Sigmoid colon (tissue), 6 donors: ENCODE measurements at regions not wholly inside any gene's neighbourhood (a gene's known extent, or its start where the extent isn't known, plus 50 kb on each side); places are given as distances from the start of the nearest gene placed in this dataset.

Experiments
- DNase-seq: peaks from one replicate; pipeline ENCODE4 v3.0.0-alpha.2; 2019
- H3K27ac ChIP-seq, 4 donors: fragments of 200-600 bp; sonication (generic); one replicate each; pipeline ENCODE4 v1.5.1; 2016 to 2019; ENCODE audit warnings: mild to moderate bottlenecking in 1 of 4
- H3K27me3 ChIP-seq, 3 donors: fragments of 200-600 bp; sonication (generic); one replicate each; pipeline ENCODE4 v1.5.1; 2019; ENCODE audit warnings: mild to moderate bottlenecking in 1 of 3
- H3K36me3 ChIP-seq, 4 donors: fragments of 200-600 bp; sonication (generic); one replicate each; pipeline ENCODE4 v1.5.1; 2016 to 2019
- H3K4me1 ChIP-seq, 4 donors: fragments of 200-600 bp; sonication (generic); one replicate each; pipeline ENCODE4 v1.5.1; 2017 to 2019
- H3K4me3 ChIP-seq, 4 donors: fragments of 200-600 bp; sonication (generic); one replicate each; pipeline ENCODE4 v1.5.1; 2017 to 2019; ENCODE audit warnings: mild to moderate bottlenecking in 2 of 4, moderate library complexity in 1 of 4
- H3K9me3 ChIP-seq, 4 donors: fragments of 200-600 bp in 3 of 4; sonication (generic) in 3 of 4; one replicate each; pipeline versions ENCODE4 v1.5.1 to v1.6.1; 2013 to 2019
- EP300 ChIP-seq, 4 donors: sonication (generic); formaldehyde crosslinking; IDR thresholded peaks; one replicate each; pipeline ENCODE4 v1.6.1; 2017; ENCODE audit warnings: antibody characterized with exemption in 4 of 4
- POLR2A ChIP-seq, 2 donors: fragments of 450-650 bp; IDR thresholded peaks; one replicate each; pipeline ENCODE4 v1.6.1; 2016; ENCODE audit warnings: antibody characterized with exemption in 2 of 2, mild to moderate bottlenecking in 2 of 2, moderate library complexity in 2 of 2
- POLR2AphosphoS5 ChIP-seq, 4 donors: sonication (generic); formaldehyde crosslinking; IDR thresholded peaks; one replicate each; pipeline ENCODE4 v1.6.1; 2017; ENCODE audit warnings: antibody characterized with exemption in 4 of 4
- WGBS, 2 donors: extraction: QIAGEN DNeasy Blood & Tissue Kit; methylation state at CpG; one replicate each; pipeline ENCODE4 v1.1.7; 2013; 5-methylcytosine and 5-hydroxymethylcytosine counted together
- intact Hi-C: fragments of 100-400 bp; cut with DNase I; formaldehyde crosslinking; loops from one replicate; pipeline ENCODE4 v1.15.1; 2023
- TF ChIP-seq, protein P1 (sequence below), 4 experiments: fragments of 450-650 bp in 3 of 4; fragments of 200-600 bp in 1 of 4; IDR thresholded peaks; one replicate each; pipeline ENCODE4 v1.5.1; 2016 to 2019; ENCODE audit warnings: antibody characterized with exemption in 4 of 4, mild to moderate bottlenecking in 3 of 4, moderate library complexity in 2 of 4
- donor health status: healthy with polysubstance abuse.
- donor health status: healthy.

DNA sequence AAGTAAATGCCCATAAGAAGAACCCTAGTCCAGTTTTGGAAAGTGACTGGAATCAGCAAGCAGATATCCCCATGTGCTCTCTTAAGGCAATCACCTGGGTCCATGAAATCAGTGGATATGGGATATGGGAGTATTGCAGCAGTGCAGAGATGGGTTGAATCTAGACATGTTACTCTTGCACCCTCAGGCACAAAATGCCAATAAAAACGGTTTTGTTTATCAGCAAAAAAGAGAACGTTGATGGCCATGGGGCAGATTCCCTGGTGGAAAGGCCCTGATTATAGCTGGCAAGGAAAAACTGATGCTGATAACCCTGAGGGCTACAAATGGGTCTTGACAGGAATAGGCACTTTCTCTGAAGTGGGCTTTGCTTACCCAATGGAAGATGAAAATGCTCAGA lies 380.2 kb upstream of the SEMA6D start:
- H3K36me3 ChIP-seq, result no peaks in the 10 kb centered on the region
- no peak for DNase-seq
- TF ChIP-seq, protein P1, sequence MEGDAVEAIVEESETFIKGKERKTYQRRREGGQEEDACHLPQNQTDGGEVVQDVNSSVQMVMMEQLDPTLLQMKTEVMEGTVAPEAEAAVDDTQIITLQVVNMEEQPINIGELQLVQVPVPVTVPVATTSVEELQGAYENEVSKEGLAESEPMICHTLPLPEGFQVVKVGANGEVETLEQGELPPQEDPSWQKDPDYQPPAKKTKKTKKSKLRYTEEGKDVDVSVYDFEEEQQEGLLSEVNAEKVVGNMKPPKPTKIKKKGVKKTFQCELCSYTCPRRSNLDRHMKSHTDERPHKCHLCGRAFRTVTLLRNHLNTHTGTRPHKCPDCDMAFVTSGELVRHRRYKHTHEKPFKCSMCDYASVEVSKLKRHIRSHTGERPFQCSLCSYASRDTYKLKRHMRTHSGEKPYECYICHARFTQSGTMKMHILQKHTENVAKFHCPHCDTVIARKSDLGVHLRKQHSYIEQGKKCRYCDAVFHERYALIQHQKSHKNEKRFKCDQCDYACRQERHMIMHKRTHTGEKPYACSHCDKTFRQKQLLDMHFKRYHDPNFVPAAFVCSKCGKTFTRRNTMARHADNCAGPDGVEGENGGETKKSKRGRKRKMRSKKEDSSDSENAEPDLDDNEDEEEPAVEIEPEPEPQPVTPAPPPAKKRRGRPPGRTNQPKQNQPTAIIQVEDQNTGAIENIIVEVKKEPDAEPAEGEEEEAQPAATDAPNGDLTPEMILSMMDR (IDR thresholded peaks at IDR 0.05), result no peak
- TF ChIP-seq POLR2AphosphoS5 (IDR thresholded peaks at IDR 0.05) (no peak), EP300 (IDR thresholded peaks at IDR 0.05) (no peak), POLR2A (IDR thresholded peaks at IDR 0.05) (no peak)
- H3K4me1 ChIP-seq, result peaks cover 0 to 14% (median 11%) of the 10 kb centered on the region in 4 donors
- 75 to 83% methylated on average over 2 of the region's 2 CpGs for WGBS, 2 donors
- no peaks in the 10 kb centered on the region for H3K9me3 ChIP-seq
- no peak overlapping the region for H3K27ac ChIP-seq
- H3K27me3 ChIP-seq, result no peaks in the 10 kb centered on the region
- intact Hi-C loops, result no loop called here
- H3K4me3 ChIP-seq, result no peak overlapping the region

DNA sequence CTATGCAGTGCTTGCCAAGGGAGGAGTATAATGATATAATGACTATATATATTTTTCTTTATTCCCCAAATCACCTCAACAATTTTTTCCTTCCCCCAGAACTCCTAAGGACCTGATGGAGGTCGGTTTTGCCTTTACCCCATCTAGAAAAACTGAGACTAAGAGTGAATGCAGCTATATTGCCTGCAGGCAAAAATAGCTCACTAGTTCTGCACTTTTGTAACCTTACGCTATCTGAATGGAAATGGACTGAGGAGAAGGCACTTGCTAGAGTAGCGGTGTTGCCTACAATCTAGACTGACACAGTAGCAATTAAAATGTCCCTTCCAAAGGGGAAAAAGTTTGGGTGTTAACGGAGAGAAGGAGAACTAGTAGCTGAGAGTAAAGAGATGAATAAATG lies 379.5 kb upstream of the SEMA6D start:
- no peak overlapping the region for H3K4me3 ChIP-seq
- peaks cover 0 to 14% (median 11%) of the 10 kb centered on the region in 4 donors for H3K4me1 ChIP-seq
- no peaks in the 10 kb centered on the region for H3K36me3 ChIP-seq
- H3K27me3 ChIP-seq, result no peaks in the 10 kb centered on the region
- no peaks in the 10 kb centered on the region for H3K9me3 ChIP-seq
- WGBS, 2 donors, result 79 to 87% methylated on average over 4 of the region's 4 CpGs
- no peak overlapping the region for H3K27ac ChIP-seq
- no peak for DNase-seq
- intact Hi-C loops, result no loop called here
- TF ChIP-seq, protein P1 (IDR thresholded peaks at IDR 0.05), result no peak
- no peak for TF ChIP-seq EP300 (IDR thresholded peaks at IDR 0.05)
- TF ChIP-seq POLR2AphosphoS5 (IDR thresholded peaks at IDR 0.05), result no peak

DNA sequence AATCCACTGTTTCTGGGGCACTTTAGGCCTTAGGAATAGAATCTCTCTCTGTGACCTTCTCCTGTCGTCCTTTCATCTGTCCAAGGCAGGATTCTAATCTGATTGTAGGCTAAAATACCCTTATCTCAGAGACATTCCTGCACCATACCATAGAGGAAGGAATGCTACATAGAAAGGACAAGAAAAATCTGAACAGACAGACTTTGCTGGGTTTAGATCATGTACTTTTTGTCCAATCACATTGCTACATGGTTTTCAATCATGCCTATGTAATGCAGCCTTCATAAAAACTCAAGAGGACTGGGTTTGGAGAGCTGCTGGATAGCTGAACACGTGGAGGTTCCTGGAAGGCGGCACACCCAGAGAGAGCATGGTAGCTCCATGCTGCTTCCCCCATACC lies 378.5 kb upstream of the SEMA6D start:
- intact Hi-C loops, result no loop called here
- no peaks in the 10 kb centered on the region for H3K27me3 ChIP-seq
- TF ChIP-seq, protein P1 (IDR thresholded peaks at IDR 0.05), result no peak
- no peak for TF ChIP-seq EP300 (IDR thresholded peaks at IDR 0.05)
- TF ChIP-seq POLR2AphosphoS5 (IDR thresholded peaks at IDR 0.05), result no peak
- TF ChIP-seq POLR2A (IDR thresholded peaks at IDR 0.05), result no peak
- no peak overlapping the region for H3K4me3 ChIP-seq
- WGBS, 2 donors, result 85 to 86% methylated on average over 3 of the region's 3 CpGs
- H3K36me3 ChIP-seq, result no peaks in the 10 kb centered on the region
- H3K27ac ChIP-seq, result no peak overlapping the region
- peaks cover 0 to 14% (median 11%) of the 10 kb centered on the region in 4 donors for H3K4me1 ChIP-seq
- no peaks in the 10 kb centered on the region for H3K9me3 ChIP-seq
- no peak for DNase-seq

DNA sequence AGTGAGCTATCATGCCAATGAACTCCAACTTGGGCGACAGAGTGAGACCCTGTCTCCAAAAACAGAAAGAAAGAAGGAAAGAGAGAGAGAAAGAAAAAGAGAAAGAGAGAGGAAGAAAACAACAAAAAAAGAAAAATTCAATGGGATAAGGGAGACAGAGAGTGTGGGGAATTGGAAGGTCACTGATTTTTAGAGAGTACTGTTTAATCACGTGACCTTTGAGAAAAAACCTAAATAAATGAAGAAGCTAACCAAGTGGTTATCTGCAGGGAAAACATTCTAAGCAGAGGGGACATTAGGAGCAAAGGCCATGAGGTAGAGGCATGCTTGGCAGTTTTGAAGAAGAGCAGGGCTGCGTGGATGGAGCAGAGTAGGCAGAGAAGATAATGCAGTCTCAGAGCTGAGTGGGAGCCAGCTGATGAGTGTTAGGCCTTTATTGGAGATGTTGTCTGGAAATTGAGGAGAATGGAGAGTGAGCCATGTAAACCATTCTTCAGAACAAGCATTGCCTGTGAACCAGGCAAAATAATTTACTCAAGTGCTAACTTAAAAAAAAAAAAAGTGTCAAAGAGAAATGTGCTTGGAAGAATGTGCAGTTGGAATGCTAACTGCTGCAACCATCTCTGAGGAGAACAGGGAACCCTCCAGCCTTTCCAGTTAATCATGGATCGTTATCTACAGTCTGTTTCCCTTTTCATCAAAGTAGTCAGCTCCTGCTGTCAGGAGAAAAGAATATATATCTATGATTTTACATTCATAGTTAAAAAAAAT lies 377.3 kb upstream of the SEMA6D start:
- DNase-seq, result no peak
- no peaks in the 10 kb centered on the region for H3K36me3 ChIP-seq
- no peaks in the 10 kb centered on the region for H3K27me3 ChIP-seq
- intact Hi-C loops, result no loop called here
- H3K4me3 ChIP-seq, result no peak overlapping the region
- 85% methylated on average over 4 of the region's 4 CpGs for WGBS, 2 donors
- TF ChIP-seq POLR2AphosphoS5 (IDR thresholded peaks at IDR 0.05) (no peak), POLR2A (IDR thresholded peaks at IDR 0.05) (no peak), EP300 (IDR thresholded peaks at IDR 0.05) (no peak)
- TF ChIP-seq, protein P1 (IDR thresholded peaks at IDR 0.05), result no peak
- no peaks in the 10 kb centered on the region for H3K9me3 ChIP-seq
- no peak overlapping the region for H3K27ac ChIP-seq
- peaks cover 0 to 14% (median 11%) of the 10 kb centered on the region in 4 donors for H3K4me1 ChIP-seq

DNA sequence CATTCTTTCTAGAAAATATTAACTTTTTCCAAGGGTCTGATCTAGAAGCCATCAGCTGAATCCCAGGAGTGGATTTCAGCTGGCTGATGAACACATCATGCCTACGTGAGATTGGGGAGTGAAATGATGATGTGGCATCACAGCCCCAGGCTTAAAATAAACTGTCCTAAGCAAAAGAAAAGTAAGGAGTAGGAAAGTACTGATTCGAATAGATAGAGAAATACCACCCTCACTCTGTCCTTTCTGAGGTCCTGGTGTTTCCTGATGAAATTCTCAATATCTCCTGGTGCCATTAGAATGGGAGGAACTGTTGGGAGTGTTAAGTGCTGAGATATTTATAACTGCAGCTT lies 376.8 kb upstream of the SEMA6D start:
- 82% methylated on average over 2 of the region's 2 CpGs for WGBS, 2 donors
- Histone ChIP-seq H3K36me3 (no peaks in the 10 kb centered on the region), H3K27ac (no peak overlapping the region), H3K4me1 (peaks cover 0 to 14% (median 11%) of the 10 kb centered on the region in 4 donors), H3K27me3 (no peaks in the 10 kb centered on the region), H3K4me3 (no peak overlapping the region), H3K9me3 (no peaks in the 10 kb centered on the region)
- TF ChIP-seq POLR2A (IDR thresholded peaks at IDR 0.05) (no peak), POLR2AphosphoS5 (IDR thresholded peaks at IDR 0.05) (no peak), EP300 (IDR thresholded peaks at IDR 0.05) (no peak)
- TF ChIP-seq, protein P1 (IDR thresholded peaks at IDR 0.05), result no peak
- no peak for DNase-seq
- intact Hi-C loops, result no loop called here
